ENCODE measurements at regions not wholly inside any gene's neighbourhood (a gene's known extent, or its start where the extent isn't known, plus 50 kb on each side); places are given as distances from the start of the nearest gene placed in this dataset.

DNA sequence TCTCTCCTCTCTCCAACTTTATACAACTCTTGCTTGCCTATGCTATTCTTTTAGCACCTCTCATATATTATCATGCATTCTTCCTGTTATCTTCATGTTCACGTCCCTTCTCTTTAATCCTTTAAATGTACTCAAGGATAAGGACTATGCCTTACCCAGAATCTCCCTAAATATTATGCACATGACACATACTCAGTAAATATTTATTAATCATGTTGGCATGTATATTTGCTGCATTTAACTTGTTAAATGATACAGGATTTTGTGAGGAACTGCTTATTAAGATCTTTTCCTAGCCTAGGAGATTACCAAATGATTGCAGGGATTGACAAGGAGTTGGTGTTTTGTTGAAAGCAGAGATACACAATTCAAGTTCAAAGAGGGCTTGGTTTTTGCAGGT, 109.4 kb downstream of the RGS2 start (continued):
- TF ChIP-seq, protein P1, sequence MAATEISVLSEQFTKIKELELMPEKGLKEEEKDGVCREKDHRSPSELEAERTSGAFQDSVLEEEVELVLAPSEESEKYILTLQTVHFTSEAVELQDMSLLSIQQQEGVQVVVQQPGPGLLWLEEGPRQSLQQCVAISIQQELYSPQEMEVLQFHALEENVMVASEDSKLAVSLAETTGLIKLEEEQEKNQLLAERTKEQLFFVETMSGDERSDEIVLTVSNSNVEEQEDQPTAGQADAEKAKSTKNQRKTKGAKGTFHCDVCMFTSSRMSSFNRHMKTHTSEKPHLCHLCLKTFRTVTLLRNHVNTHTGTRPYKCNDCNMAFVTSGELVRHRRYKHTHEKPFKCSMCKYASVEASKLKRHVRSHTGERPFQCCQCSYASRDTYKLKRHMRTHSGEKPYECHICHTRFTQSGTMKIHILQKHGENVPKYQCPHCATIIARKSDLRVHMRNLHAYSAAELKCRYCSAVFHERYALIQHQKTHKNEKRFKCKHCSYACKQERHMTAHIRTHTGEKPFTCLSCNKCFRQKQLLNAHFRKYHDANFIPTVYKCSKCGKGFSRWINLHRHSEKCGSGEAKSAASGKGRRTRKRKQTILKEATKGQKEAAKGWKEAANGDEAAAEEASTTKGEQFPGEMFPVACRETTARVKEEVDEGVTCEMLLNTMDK (IDR thresholded peaks at IDR 0.05; ENCODE audit: borderline replicate concordance, insufficient read depth, low read depth, low read length, poor library complexity, severe bottlenecking) = no peak
- TF ChIP-seq PCBP2 (IDR thresholded peaks at IDR 0.05; ENCODE audit: low read depth, low read length, poor library complexity, severe bottlenecking) = no peak
- TF ChIP-seq ZBTB11 (CRISPR knock-in tag; IDR thresholded peaks at IDR 0.05) = no peak
- TF ChIP-seq SMAD1 (IDR thresholded peaks at IDR 0.05; ENCODE audit: low read depth, low read length, partially characterized antibody) = no peak
- no peak for TF ChIP-seq TAL1 (IDR thresholded peaks at IDR 0.05)

Data from K562 (cell line).